ENCODE measurements at regions not wholly inside any gene's neighbourhood (a gene's known extent, or its start where the extent isn't known, plus 50 kb on each side); places are given as distances from the start of the nearest gene placed in this dataset.

DNA sequence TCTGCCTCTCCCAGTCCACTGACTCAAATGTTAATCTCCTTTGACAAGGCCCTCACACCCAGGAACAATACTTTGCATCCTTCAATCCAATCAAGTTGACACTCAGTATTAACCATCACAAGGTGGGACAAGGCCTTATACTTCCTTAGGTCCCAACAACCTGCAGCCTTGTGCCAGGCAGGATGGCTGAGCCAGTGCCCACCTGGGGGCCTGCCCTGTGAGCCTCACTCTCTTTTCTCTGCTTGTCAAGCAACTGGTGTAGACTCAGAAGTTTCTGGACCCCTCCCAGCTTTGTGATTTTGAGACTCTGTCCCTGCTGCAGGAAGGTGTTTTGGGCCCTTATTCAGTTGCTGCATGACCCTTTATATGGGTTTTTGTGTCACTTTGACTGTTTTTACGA, 310.0 kb upstream of the C1orf174 start:
- TF ChIP-seq EZH2 (IDR thresholded peaks at IDR 0.05) (no peak), POLR2AphosphoS5 (IDR thresholded peaks at IDR 0.05; ENCODE audit: borderline replicate concordance, low read depth, low read length) (no peak), FOXP2 (optimal IDR thresholded peaks at IDR 0.05; ENCODE audit: control extremely low read depth, extremely low read length, insufficient read depth) (no peak)
